BE2C (cell line): ENCODE measurements at regions not wholly inside any gene's neighbourhood (a gene's known extent, or its start where the extent isn't known, plus 50 kb on each side); places are given as distances from the start of the nearest gene placed in this dataset.

Experiments used
- DNase-seq: peaks from one replicate; pipeline ENCODE4 v3.0.0-alpha.2; 2020
- H3K27me3 ChIP-seq: fragments of 250-450 bp; sonication (Bioruptor Pico); 2 replicates; pipeline ENCODE4 v1.5.1; 2020; ENCODE audit warnings: mild to moderate bottlenecking
- H3K36me3 ChIP-seq: fragments of 250-450 bp; sonication (Bioruptor Pico); 2 replicates; pipeline ENCODE4 v1.5.1; 2020; ENCODE audit warnings: mild to moderate bottlenecking
- H3K4me1 ChIP-seq: fragments of 250-450 bp; sonication (Bioruptor Pico); 2 replicates; pipeline ENCODE4 v1.5.1; 2020
- H3K4me3 ChIP-seq: 2 replicates; pipeline ENCODE4 v1.5.1; 2011; ENCODE audit warnings: low read depth, low read length
- H3K9me3 ChIP-seq: fragments of 250-450 bp; sonication (Bioruptor Pico); 2 replicates; pipeline ENCODE4 v1.5.1; 2020
- TF ChIP-seq, protein P1 (sequence below): IDR thresholded peaks from 2 replicates; pipeline ENCODE4 v1.5.1; 2012; ENCODE audit warnings: mild to moderate bottlenecking, low read depth, low read length

DNA sequence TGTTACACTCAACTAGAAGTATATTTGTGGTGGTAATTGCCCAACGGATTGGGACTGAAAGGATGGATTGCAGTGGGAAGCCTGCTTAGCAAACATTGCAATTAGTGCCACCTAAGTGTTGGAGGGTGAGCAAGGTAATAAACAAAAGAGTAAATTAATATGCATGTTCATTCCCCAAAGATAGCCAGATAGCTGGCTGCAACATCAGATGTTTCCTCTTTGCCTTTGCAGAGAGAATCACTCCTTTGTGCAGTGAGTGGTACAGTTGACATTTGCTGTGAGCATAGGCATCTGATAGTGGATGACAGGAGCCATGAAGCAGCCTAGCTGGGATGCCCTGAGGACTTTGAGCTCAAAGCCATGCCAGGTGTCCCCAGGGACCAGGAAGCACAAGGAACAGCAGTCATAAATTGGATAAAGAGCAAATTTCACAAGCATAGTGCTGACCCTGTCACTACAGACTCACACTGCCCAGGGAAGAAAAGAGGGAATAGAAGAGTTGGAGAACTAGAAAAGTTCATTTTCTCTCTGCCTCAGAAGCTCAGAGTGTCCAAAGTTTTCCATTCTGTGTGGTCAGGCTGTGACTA lies 336.1 kb upstream of the SLC30A5 start:
- Histone ChIP-seq H3K4me3 (no peak overlapping the region), H3K27me3 (no peaks in the 10 kb centered on the region), H3K4me1 (no peaks in the 10 kb centered on the region; the same call in 1 of the 2 replicates), H3K9me3 (no peaks in the 10 kb centered on the region), H3K36me3 (no peaks in the 10 kb centered on the region)
- TF ChIP-seq, protein P1, sequence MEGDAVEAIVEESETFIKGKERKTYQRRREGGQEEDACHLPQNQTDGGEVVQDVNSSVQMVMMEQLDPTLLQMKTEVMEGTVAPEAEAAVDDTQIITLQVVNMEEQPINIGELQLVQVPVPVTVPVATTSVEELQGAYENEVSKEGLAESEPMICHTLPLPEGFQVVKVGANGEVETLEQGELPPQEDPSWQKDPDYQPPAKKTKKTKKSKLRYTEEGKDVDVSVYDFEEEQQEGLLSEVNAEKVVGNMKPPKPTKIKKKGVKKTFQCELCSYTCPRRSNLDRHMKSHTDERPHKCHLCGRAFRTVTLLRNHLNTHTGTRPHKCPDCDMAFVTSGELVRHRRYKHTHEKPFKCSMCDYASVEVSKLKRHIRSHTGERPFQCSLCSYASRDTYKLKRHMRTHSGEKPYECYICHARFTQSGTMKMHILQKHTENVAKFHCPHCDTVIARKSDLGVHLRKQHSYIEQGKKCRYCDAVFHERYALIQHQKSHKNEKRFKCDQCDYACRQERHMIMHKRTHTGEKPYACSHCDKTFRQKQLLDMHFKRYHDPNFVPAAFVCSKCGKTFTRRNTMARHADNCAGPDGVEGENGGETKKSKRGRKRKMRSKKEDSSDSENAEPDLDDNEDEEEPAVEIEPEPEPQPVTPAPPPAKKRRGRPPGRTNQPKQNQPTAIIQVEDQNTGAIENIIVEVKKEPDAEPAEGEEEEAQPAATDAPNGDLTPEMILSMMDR: no peak
- DNase-seq: peak; percentile 58

DNA sequence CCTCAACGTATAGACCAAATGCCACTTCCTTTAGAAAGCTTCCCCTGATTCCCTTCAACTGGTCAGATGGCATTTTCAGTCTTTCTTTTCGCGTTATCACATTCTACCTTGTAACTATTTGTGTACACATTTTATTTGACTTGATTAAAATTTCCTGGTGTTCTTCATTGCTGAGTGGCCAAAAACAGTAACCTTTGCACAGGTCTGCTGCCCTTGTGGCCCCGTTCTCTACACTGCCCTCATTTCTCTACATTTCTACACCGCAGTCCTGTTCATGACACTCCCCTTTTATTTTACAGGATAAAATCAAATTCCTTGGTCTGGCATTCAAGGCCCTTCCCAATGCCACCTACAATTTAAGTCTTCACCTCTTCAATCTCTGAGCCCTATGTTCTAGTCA lies 334.2 kb upstream of the SLC30A5 start:
- Histone ChIP-seq H3K27me3 (no peaks in the 10 kb centered on the region), H3K4me1 (no peaks in the 10 kb centered on the region; the same call in 1 of the 2 replicates), H3K4me3 (no peak overlapping the region), H3K9me3 (no peaks in the 10 kb centered on the region), H3K36me3 (no peaks in the 10 kb centered on the region)
- DNase-seq: no peak
- TF ChIP-seq, protein P1: no peak

- Histone ChIP-seq H3K36me3 (no peaks in the 10 kb centered on the region), H3K9me3 (no peaks in the 10 kb centered on the region), H3K27me3 (no peaks in the 10 kb centered on the region), H3K4me3 (no peak overlapping the region), H3K4me1 (no peaks in the 10 kb centered on the region; the same call in 1 of the 2 replicates)
- TF ChIP-seq, protein P1: no peak
- DNase-seq: no peak
These were observed 331.6 kb upstream of the SLC30A5 start for GRCh38 chr5:68762201-68762600.

- H3K4me1 ChIP-seq: no peaks in the 10 kb centered on the region
- no peaks in the 10 kb centered on the region for H3K9me3 ChIP-seq
- no peak for DNase-seq
- H3K36me3 ChIP-seq: no peaks in the 10 kb centered on the region
- TF ChIP-seq, protein P1: no peak
- H3K4me3 ChIP-seq: no peak overlapping the region
- no peaks in the 10 kb centered on the region for H3K27me3 ChIP-seq
These were observed 326.8 kb upstream of the SLC30A5 start for GRCh38 chr5:68766952-68767464.

GRCh38 chr5:68770551-68770950 lies 323.3 kb upstream of the SLC30A5 start:
- TF ChIP-seq, protein P1: no peak
- DNase-seq: no peak
- Histone ChIP-seq H3K27me3 (no peaks in the 10 kb centered on the region), H3K36me3 (no peaks in the 10 kb centered on the region), H3K9me3 (no peaks in the 10 kb centered on the region), H3K4me3 (no peak overlapping the region), H3K4me1 (peaks cover 4% of the 10 kb centered on the region; the same call in 1 of the 2 replicates)

- H3K27me3 ChIP-seq: no peaks in the 10 kb centered on the region
- H3K36me3 ChIP-seq: no peaks in the 10 kb centered on the region
- TF ChIP-seq, protein P1: no peak
- no peak overlapping the region for H3K4me3 ChIP-seq
- DNase-seq: no peak
- peaks cover 4% of the 10 kb centered on the region; the same call in 1 of the 2 replicates for H3K4me1 ChIP-seq
- H3K9me3 ChIP-seq: no peaks in the 10 kb centered on the region
These were observed 322.6 kb upstream of the SLC30A5 start for GRCh38 chr5:68771221-68771620.
